NCI-H226 (cell line): ENCODE measurements at regions not wholly inside any gene's neighbourhood (a gene's known extent, or its start where the extent isn't known, plus 50 kb on each side); places are given as distances from the start of the nearest gene placed in this dataset.

Experiments used
- DNase-seq: peaks from one replicate; pipeline ENCODE4 v3.0.0-alpha.2; 2015

GRCh38 chr11:116503216-116504160 is 269.3 kb downstream of the BUD13 start:
- DNase-seq = no peak

- DNase-seq = no peak
Measured at GRCh38 chr11:116502641-116503061, 270.1 kb downstream of the BUD13 start.

GRCh38 chr11:116501728-116502127 is 271.1 kb downstream of the BUD13 start:
- DNase-seq = no peak

GRCh38 chr11:116500947-116501602 is 271.7 kb downstream of the BUD13 start:
- DNase-seq = no peak

GRCh38 chr11:116500026-116500946 is 272.5 kb downstream of the BUD13 start:
- DNase-seq = no peak

- DNase-seq = peak; percentile 37
Measured at GRCh38 chr11:116499396-116500003, 273.3 kb downstream of the BUD13 start.

GRCh38 chr11:116498161-116498560 is 274.6 kb downstream of the BUD13 start:
- DNase-seq = no peak

GRCh38 chr11:116492600-116492999 is 280.2 kb downstream of the BUD13 start:
- no peak for DNase-seq

- DNase-seq = no peak
Measured at GRCh38 chr11:116488836-116489389, 283.9 kb downstream of the BUD13 start.

GRCh38 chr11:116485425-116485824 is 287.4 kb downstream of the BUD13 start:
- DNase-seq = no peak

GRCh38 chr11:116482716-116483115 is 290.1 kb downstream of the BUD13 start:
- DNase-seq = no peak

GRCh38 chr11:116481126-116481675 is 291.6 kb downstream of the BUD13 start:
- DNase-seq = no peak

GRCh38 chr11:116478669-116479668 is 293.8 kb downstream of the BUD13 start:
- DNase-seq = no peak

GRCh38 chr11:116478205-116478604 is 294.6 kb downstream of the BUD13 start:
- DNase-seq = no peak

- DNase-seq = no peak
Measured at GRCh38 chr11:116473790-116474346, 298.9 kb downstream of the BUD13 start.

- DNase-seq = no peak
Measured at GRCh38 chr11:116473206-116473769, 299.5 kb downstream of the BUD13 start.

- no peak for DNase-seq
Measured at GRCh38 chr11:116472651-116473050, 300.1 kb downstream of the BUD13 start.

GRCh38 chr11:116471608-116472256 is 301.1 kb downstream of the BUD13 start:
- peak; percentile 81 for DNase-seq

GRCh38 chr11:116468699-116469098 is 304.1 kb downstream of the BUD13 start:
- no peak for DNase-seq
